ENCODE measurements at regions not wholly inside any gene's neighbourhood (a gene's known extent, or its start where the extent isn't known, plus 50 kb on each side); places are given as distances from the start of the nearest gene placed in this dataset.

- Histone ChIP-seq H3K4me3 (ENCODE audit: low read depth, low read length) (no peak overlapping the region), H3K9me3 (ENCODE audit: insufficient read depth, low read depth, low read length) (no peaks in the 10 kb centered on the region), H3K4me1 (ENCODE audit: control insufficient read depth in 1 of 2, insufficient read depth in 2 of 2, low read length in 2 of 2) (peaks cover 14 to 20% of the 10 kb centered on the region in 2 experiments), H2AK5ac (ENCODE audit: low read length) (peak overlapping the region; percentile 75), H4K91ac (ENCODE audit: low read depth, low read length) (peak overlapping the region; percentile 56), H2BK12ac (ENCODE audit: low read length) (peak overlapping the region; percentile 88), H3K4ac (ENCODE audit: low read depth, low read length) (no peak overlapping the region), H2AFZ (ENCODE audit: insufficient read depth, low read length, poor library complexity) (no peak overlapping the region), H3K36me3 (ENCODE audit: control insufficient read depth in 1 of 2, insufficient read depth in 2 of 2, low read length in 2 of 2) (no peaks in the 10 kb centered on the region), H3K79me2 (ENCODE audit: control insufficient read depth, insufficient read depth, low read length, poor library complexity) (no peaks in the 10 kb centered on the region), H3K79me1 (ENCODE audit: low read length) (peaks cover 15% of the 10 kb centered on the region), H3K18ac (ENCODE audit: low read length) (no peak overlapping the region), H4K8ac (ENCODE audit: low read depth, low read length) (no peak overlapping the region), H3K27ac (ENCODE audit: low read depth, low read length) (no peak overlapping the region), H3K23ac (ENCODE audit: low read length) (no peak overlapping the region), H3K4me2 (ENCODE audit: low read length) (no peak overlapping the region), H4K12ac (ENCODE audit: low read depth, low read length) (no peak overlapping the region), H3K14ac (ENCODE audit: low read length) (peak overlapping the region; percentile 45), H2BK5ac (ENCODE audit: low read depth, low read length, poor library complexity) (peak overlapping the region; percentile 38), H2BK120ac (ENCODE audit: insufficient read depth, low read length, poor library complexity) (peak overlapping the region; percentile 58), H3K9ac (ENCODE audit: low read length) (no peak overlapping the region), H3K27me3 (ENCODE audit: insufficient read depth, low read length) (no peaks in the 10 kb centered on the region)
- no peak for DNase-seq
- WGBS (ENCODE audit: extremely low coverage, insufficient coverage, insufficient read length) = no CpG with 5 or more reads among the region's 6 CpGs
Measured at GRCh38 chr2:234841321-234842015, 110.3 kb upstream of the SH3BP4 start.

GRCh38 chr2:234840336-234840735, 111.5 kb upstream of the SH3BP4 start:
- H3K79me2 ChIP-seq (ENCODE audit: control insufficient read depth, insufficient read depth, low read length, poor library complexity) = no peaks in the 10 kb centered on the region
- H3K36me3 ChIP-seq (ENCODE audit: control insufficient read depth in 1 of 2, insufficient read depth in 2 of 2, low read length in 2 of 2) = no peaks in the 10 kb centered on the region
- H4K91ac ChIP-seq (ENCODE audit: low read depth, low read length) = peak overlapping the region; percentile 87
- no CpG with 5 or more reads among the region's 5 CpGs for WGBS (ENCODE audit: extremely low coverage, insufficient coverage, insufficient read length)
- peaks cover 12 to 18% of the 10 kb centered on the region in 2 experiments for H3K4me1 ChIP-seq (ENCODE audit: control insufficient read depth in 1 of 2, insufficient read depth in 2 of 2, low read length in 2 of 2)
- H3K9me3 ChIP-seq (ENCODE audit: insufficient read depth, low read depth, low read length) = no peaks in the 10 kb centered on the region
- H2BK12ac ChIP-seq (ENCODE audit: low read length) = no peak overlapping the region
- H4K12ac ChIP-seq (ENCODE audit: low read depth, low read length) = no peak overlapping the region
- no peak overlapping the region for H3K23ac ChIP-seq (ENCODE audit: low read length)
- H2AK5ac ChIP-seq (ENCODE audit: low read length) = no peak overlapping the region
- H3K4ac ChIP-seq (ENCODE audit: low read depth, low read length) = no peak overlapping the region
- H4K8ac ChIP-seq (ENCODE audit: low read depth, low read length) = no peak overlapping the region
- no peak overlapping the region for H3K4me2 ChIP-seq (ENCODE audit: low read length)
- H2AFZ ChIP-seq (ENCODE audit: insufficient read depth, low read length, poor library complexity) = no peak overlapping the region
- H3K27ac ChIP-seq (ENCODE audit: low read depth, low read length) = peak overlapping the region; percentile 72
- H2BK5ac ChIP-seq (ENCODE audit: low read depth, low read length, poor library complexity) = no peak overlapping the region
- H2BK120ac ChIP-seq (ENCODE audit: insufficient read depth, low read length, poor library complexity) = no peak overlapping the region
- no peaks in the 10 kb centered on the region for H3K27me3 ChIP-seq (ENCODE audit: insufficient read depth, low read length)
- H3K14ac ChIP-seq (ENCODE audit: low read length) = no peak overlapping the region
- DNase-seq = peak; percentile 64 to 93
- no peak overlapping the region for H3K18ac ChIP-seq (ENCODE audit: low read length)
- no peak overlapping the region for H3K9ac ChIP-seq (ENCODE audit: low read length)
- H3K79me1 ChIP-seq (ENCODE audit: low read length) = peaks cover 12% of the 10 kb centered on the region
- no peak overlapping the region for H3K4me3 ChIP-seq (ENCODE audit: low read depth, low read length)

- no peak overlapping the region for H3K9ac ChIP-seq (ENCODE audit: low read length)
- H3K79me1 ChIP-seq (ENCODE audit: low read length) = peaks cover 12% of the 10 kb centered on the region
- H3K4me1 ChIP-seq (ENCODE audit: control insufficient read depth in 1 of 2, insufficient read depth in 2 of 2, low read length in 2 of 2) = peaks cover 12 to 18% of the 10 kb centered on the region in 2 experiments
- H4K91ac ChIP-seq (ENCODE audit: low read depth, low read length) = no peak overlapping the region
- H2BK12ac ChIP-seq (ENCODE audit: low read length) = no peak overlapping the region
- DNase-seq = peak; percentile 98 to 99
- no peak overlapping the region for H3K18ac ChIP-seq (ENCODE audit: low read length)
- H3K14ac ChIP-seq (ENCODE audit: low read length) = no peak overlapping the region
- H3K36me3 ChIP-seq (ENCODE audit: control insufficient read depth in 1 of 2, insufficient read depth in 2 of 2, low read length in 2 of 2) = no peaks in the 10 kb centered on the region
- no peak overlapping the region for H4K8ac ChIP-seq (ENCODE audit: low read depth, low read length)
- WGBS (ENCODE audit: extremely low coverage, insufficient coverage, insufficient read length) = no CpG with 5 or more reads among the region's 4 CpGs
- peak overlapping the region; percentile 1 for H3K4me2 ChIP-seq (ENCODE audit: low read length)
- no peaks in the 10 kb centered on the region for H3K79me2 ChIP-seq (ENCODE audit: control insufficient read depth, insufficient read depth, low read length, poor library complexity)
- H3K4me3 ChIP-seq (ENCODE audit: low read depth, low read length) = no peak overlapping the region
- H2AK5ac ChIP-seq (ENCODE audit: low read length) = no peak overlapping the region
- no peaks in the 10 kb centered on the region for H3K27me3 ChIP-seq (ENCODE audit: insufficient read depth, low read length)
- no peak overlapping the region for H3K23ac ChIP-seq (ENCODE audit: low read length)
- H3K9me3 ChIP-seq (ENCODE audit: insufficient read depth, low read depth, low read length) = no peaks in the 10 kb centered on the region
- no peak overlapping the region for H3K4ac ChIP-seq (ENCODE audit: low read depth, low read length)
- no peak overlapping the region for H4K12ac ChIP-seq (ENCODE audit: low read depth, low read length)
- H2AFZ ChIP-seq (ENCODE audit: insufficient read depth, low read length, poor library complexity) = no peak overlapping the region
- H2BK120ac ChIP-seq (ENCODE audit: insufficient read depth, low read length, poor library complexity) = no peak overlapping the region
- peak overlapping the region; percentile 72 for H3K27ac ChIP-seq (ENCODE audit: low read depth, low read length)
- no peak overlapping the region for H2BK5ac ChIP-seq (ENCODE audit: low read depth, low read length, poor library complexity)
Measured at GRCh38 chr2:234839285-234839684, 112.5 kb upstream of the SH3BP4 start.

- H3K4ac ChIP-seq (ENCODE audit: low read depth, low read length) = no peak overlapping the region
- H4K8ac ChIP-seq (ENCODE audit: low read depth, low read length) = no peak overlapping the region
- no peak overlapping the region for H2BK120ac ChIP-seq (ENCODE audit: insufficient read depth, low read length, poor library complexity)
- no peak overlapping the region for H4K91ac ChIP-seq (ENCODE audit: low read depth, low read length)
- no peak overlapping the region for H3K9ac ChIP-seq (ENCODE audit: low read length)
- no peak overlapping the region for H3K23ac ChIP-seq (ENCODE audit: low read length)
- DNase-seq = peak in 1 of 2 donors; percentile 32
- H3K4me3 ChIP-seq (ENCODE audit: low read depth, low read length) = no peak overlapping the region
- H3K79me2 ChIP-seq (ENCODE audit: control insufficient read depth, insufficient read depth, low read length, poor library complexity) = no peaks in the 10 kb centered on the region
- WGBS (ENCODE audit: extremely low coverage, insufficient coverage, insufficient read length) = no CpG with 5 or more reads among the region's 5 CpGs
- no peak overlapping the region for H2BK12ac ChIP-seq (ENCODE audit: low read length)
- no peaks in the 10 kb centered on the region for H3K27me3 ChIP-seq (ENCODE audit: insufficient read depth, low read length)
- H3K4me1 ChIP-seq (ENCODE audit: control insufficient read depth in 1 of 2, insufficient read depth in 2 of 2, low read length in 2 of 2) = peaks cover 10 to 18% of the 10 kb centered on the region in 2 experiments
- no peaks in the 10 kb centered on the region for H3K36me3 ChIP-seq (ENCODE audit: control insufficient read depth in 1 of 2, insufficient read depth in 2 of 2, low read length in 2 of 2)
- H4K12ac ChIP-seq (ENCODE audit: low read depth, low read length) = no peak overlapping the region
- H2AK5ac ChIP-seq (ENCODE audit: low read length) = peak overlapping the region; percentile 9
- H2AFZ ChIP-seq (ENCODE audit: insufficient read depth, low read length, poor library complexity) = no peak overlapping the region
- H3K18ac ChIP-seq (ENCODE audit: low read length) = no peak overlapping the region
- H3K4me2 ChIP-seq (ENCODE audit: low read length) = no peak overlapping the region
- H3K79me1 ChIP-seq (ENCODE audit: low read length) = peaks cover 9% of the 10 kb centered on the region
- H3K14ac ChIP-seq (ENCODE audit: low read length) = no peak overlapping the region
- no peak overlapping the region for H2BK5ac ChIP-seq (ENCODE audit: low read depth, low read length, poor library complexity)
- H3K27ac ChIP-seq (ENCODE audit: low read depth, low read length) = no peak overlapping the region
- H3K9me3 ChIP-seq (ENCODE audit: insufficient read depth, low read depth, low read length) = no peaks in the 10 kb centered on the region
Measured at GRCh38 chr2:234836271-234836670, 115.5 kb upstream of the SH3BP4 start.

All from trophoblast cell (in vitro differentiated cells and primary cell).